ENCODE measurements at regions not wholly inside any gene's neighbourhood (a gene's known extent, or its start where the extent isn't known, plus 50 kb on each side); places are given as distances from the start of the nearest gene placed in this dataset.

GRCh38 chr16:66054095-66054494 lies 312.4 kb upstream of the CDH5 start:
- 77% methylated on average over 3 of the region's 4 CpGs for WGBS (ENCODE audit: insufficient coverage)
- no peaks in the 10 kb centered on the region for H3K36me3 ChIP-seq (ENCODE audit: control insufficient read depth in 2 of 2, extremely low read depth in 1 of 2, insufficient read depth in 1 of 2, low read length in 1 of 2)
- H3K4me3 Mint-ChIP-seq: no peak overlapping the region
- no peaks in the 10 kb centered on the region for H3K36me3 Mint-ChIP-seq
- no peaks in the 10 kb centered on the region for H3K4me1 Mint-ChIP-seq
- no peaks in the 10 kb centered on the region for H3K4me1 ChIP-seq (ENCODE audit: control insufficient read depth in 1 of 2, extremely low read depth in 1 of 2, insufficient read depth in 2 of 2, low read length in 2 of 2)
- H3K27me3 ChIP-seq (replicated peaks in 1 of 2; ENCODE audit: control insufficient read depth in 2 of 2, extremely low read depth in 1 of 2, insufficient read depth in 2 of 2, low read length in 1 of 2): peaks cover 0 to 3% of the 10 kb centered on the region in 2 experiments
- POLR2A ChIA-PET: no interaction called here
- ATAC-seq (replicated peaks in 1 of 4) (no peak), DNase-seq (no peak)
- H3K27ac Mint-ChIP-seq: no peak overlapping the region
- no peaks in the 10 kb centered on the region for H3K9me3 Mint-ChIP-seq
- H3K9me3 ChIP-seq: no peaks in the 10 kb centered on the region
- H3K4me3 ChIP-seq (ENCODE audit: control insufficient read depth in 1 of 2, extremely low read depth in 1 of 2, low read length in 1 of 2): no peak overlapping the region
- H3K27me3 Mint-ChIP-seq: peaks cover 2% of the 10 kb centered on the region in 2 donors
- H3K27ac ChIP-seq (ENCODE audit: low read length): no peak overlapping the region
- CTCF ChIA-PET: no interaction called here

GRCh38 chr16:66052745-66053144 lies 313.7 kb upstream of the CDH5 start:
- H3K27ac Mint-ChIP-seq: no peak overlapping the region
- H3K36me3 Mint-ChIP-seq: no peaks in the 10 kb centered on the region
- WGBS (ENCODE audit: insufficient coverage): no CpG with 5 or more reads among the region's 2 CpGs
- no peaks in the 10 kb centered on the region for H3K36me3 ChIP-seq (ENCODE audit: control insufficient read depth in 2 of 2, extremely low read depth in 1 of 2, insufficient read depth in 1 of 2, low read length in 1 of 2)
- DNase-seq (no peak), ATAC-seq (replicated peaks in 1 of 4) (no peak)
- H3K9me3 ChIP-seq: no peaks in the 10 kb centered on the region
- H3K4me1 ChIP-seq (ENCODE audit: control insufficient read depth in 1 of 2, extremely low read depth in 1 of 2, insufficient read depth in 2 of 2, low read length in 2 of 2): no peaks in the 10 kb centered on the region
- H3K4me1 Mint-ChIP-seq: no peaks in the 10 kb centered on the region
- no peak overlapping the region for H3K4me3 Mint-ChIP-seq
- ChIA-PET CTCF (no interaction called here), POLR2A (no interaction called here)
- H3K4me3 ChIP-seq (ENCODE audit: control insufficient read depth in 1 of 2, extremely low read depth in 1 of 2, low read length in 1 of 2): no peak overlapping the region
- no peaks in the 10 kb centered on the region for H3K27me3 Mint-ChIP-seq
- H3K27ac ChIP-seq (ENCODE audit: low read length): no peak overlapping the region
- peaks cover 0 to 3% of the 10 kb centered on the region in 2 experiments for H3K27me3 ChIP-seq (replicated peaks in 1 of 2; ENCODE audit: control insufficient read depth in 2 of 2, extremely low read depth in 1 of 2, insufficient read depth in 2 of 2, low read length in 1 of 2)
- H3K9me3 Mint-ChIP-seq: peaks cover 3 to 10% (median 5%) of the 10 kb centered on the region in 3 donors

GRCh38 chr16:66050991-66051390 lies 315.5 kb upstream of the CDH5 start:
- DNase-seq (no peak), ATAC-seq (replicated peaks in 1 of 4) (no peak)
- no peaks in the 10 kb centered on the region for H3K9me3 ChIP-seq
- Mint-ChIP-seq H3K4me1 (no peaks in the 10 kb centered on the region), H3K9me3 (peaks cover 3 to 10% (median 5%) of the 10 kb centered on the region in 3 donors), H3K36me3 (no peaks in the 10 kb centered on the region), H3K27me3 (peaks cover 0 to 1% of the 10 kb centered on the region in 2 donors), H3K27ac (no peak overlapping the region), H3K4me3 (no peak overlapping the region)
- WGBS (ENCODE audit: insufficient coverage): no CpG with 5 or more reads among the region's 2 CpGs
- no peak overlapping the region for H3K27ac ChIP-seq (ENCODE audit: low read length)
- no peaks in the 10 kb centered on the region for H3K4me1 ChIP-seq (ENCODE audit: control insufficient read depth in 1 of 2, extremely low read depth in 1 of 2, insufficient read depth in 2 of 2, low read length in 2 of 2)
- ChIA-PET POLR2A (no interaction called here), CTCF (no interaction called here)
- no peak overlapping the region for H3K4me3 ChIP-seq (ENCODE audit: control insufficient read depth in 1 of 2, extremely low read depth in 1 of 2, low read length in 1 of 2)
- peaks cover 0 to under 1% of the 10 kb centered on the region in 2 experiments for H3K27me3 ChIP-seq (replicated peaks in 1 of 2; ENCODE audit: control insufficient read depth in 2 of 2, extremely low read depth in 1 of 2, insufficient read depth in 2 of 2, low read length in 1 of 2)
- H3K36me3 ChIP-seq (ENCODE audit: control insufficient read depth in 2 of 2, extremely low read depth in 1 of 2, insufficient read depth in 1 of 2, low read length in 1 of 2): no peaks in the 10 kb centered on the region

- no peaks in the 10 kb centered on the region for H3K9me3 ChIP-seq
- no peak for DNase-seq
- Mint-ChIP-seq H3K4me3 (no peak overlapping the region), H3K27me3 (peaks cover 0 to 4% of the 10 kb centered on the region in 2 donors), H3K9me3 (peaks cover 3 to 10% (median 5%) of the 10 kb centered on the region in 3 donors), H3K27ac (no peak overlapping the region), H3K36me3 (no peaks in the 10 kb centered on the region), H3K4me1 (no peaks in the 10 kb centered on the region)
- ATAC-seq (replicated peaks in 1 of 4): no peak
- 61% methylated on average over 2 of the region's 4 CpGs for WGBS (ENCODE audit: insufficient coverage)
- ChIA-PET POLR2A (no interaction called here), CTCF (no interaction called here)
- no peaks in the 10 kb centered on the region for H3K36me3 ChIP-seq (ENCODE audit: control insufficient read depth in 2 of 2, extremely low read depth in 1 of 2, insufficient read depth in 1 of 2, low read length in 1 of 2)
- H3K4me1 ChIP-seq (ENCODE audit: control insufficient read depth in 1 of 2, extremely low read depth in 1 of 2, insufficient read depth in 2 of 2, low read length in 2 of 2): no peaks in the 10 kb centered on the region
- H3K4me3 ChIP-seq (ENCODE audit: control insufficient read depth in 1 of 2, extremely low read depth in 1 of 2, low read length in 1 of 2): no peak overlapping the region
- H3K27ac ChIP-seq (ENCODE audit: low read length): no peak overlapping the region
- no peaks in the 10 kb centered on the region for H3K27me3 ChIP-seq (replicated peaks in 1 of 2; ENCODE audit: control insufficient read depth in 2 of 2, extremely low read depth in 1 of 2, insufficient read depth in 2 of 2, low read length in 1 of 2)
These were observed 316.6 kb upstream of the CDH5 start for GRCh38 chr16:66049865-66050264.

GRCh38 chr16:66045626-66046025 lies 320.9 kb upstream of the CDH5 start:
- no peak for ATAC-seq (replicated peaks in 1 of 4)
- H3K36me3 Mint-ChIP-seq: no peaks in the 10 kb centered on the region
- Histone ChIP-seq H3K4me3 (ENCODE audit: control insufficient read depth in 1 of 2, extremely low read depth in 1 of 2, low read length in 1 of 2) (no peak overlapping the region), H3K4me1 (ENCODE audit: control insufficient read depth in 1 of 2, extremely low read depth in 1 of 2, insufficient read depth in 2 of 2, low read length in 2 of 2) (no peaks in the 10 kb centered on the region), H3K9me3 (no peaks in the 10 kb centered on the region), H3K27me3 (replicated peaks in 1 of 2; ENCODE audit: control insufficient read depth in 2 of 2, extremely low read depth in 1 of 2, insufficient read depth in 2 of 2, low read length in 1 of 2) (no peaks in the 10 kb centered on the region), H3K36me3 (ENCODE audit: control insufficient read depth in 2 of 2, extremely low read depth in 1 of 2, insufficient read depth in 1 of 2, low read length in 1 of 2) (no peaks in the 10 kb centered on the region), H3K27ac (ENCODE audit: low read length) (no peak overlapping the region)
- CTCF ChIA-PET: no interaction called here
- DNase-seq: no peak
- H3K9me3 Mint-ChIP-seq: peaks cover 3 to 10% (median 5%) of the 10 kb centered on the region in 3 donors
- H3K27ac Mint-ChIP-seq: no peak overlapping the region
- WGBS (ENCODE audit: insufficient coverage): 88% methylated on average over 1 of the region's 1 CpG
- no peak overlapping the region for H3K4me3 Mint-ChIP-seq
- POLR2A ChIA-PET: no interaction called here
- peaks cover 3 to 11% of the 10 kb centered on the region in 2 donors for H3K27me3 Mint-ChIP-seq
- H3K4me1 Mint-ChIP-seq: no peaks in the 10 kb centered on the region

GRCh38 chr16:66044556-66044955 lies 321.9 kb upstream of the CDH5 start:
- POLR2A ChIA-PET: no interaction called here
- Mint-ChIP-seq H3K27me3 (peaks cover 3 to 11% of the 10 kb centered on the region in 2 donors), H3K9me3 (peaks cover 3 to 10% (median 5%) of the 10 kb centered on the region in 3 donors), H3K27ac (no peak overlapping the region), H3K4me1 (no peaks in the 10 kb centered on the region), H3K36me3 (no peaks in the 10 kb centered on the region), H3K4me3 (no peak overlapping the region)
- Histone ChIP-seq H3K36me3 (ENCODE audit: control insufficient read depth in 2 of 2, extremely low read depth in 1 of 2, insufficient read depth in 1 of 2, low read length in 1 of 2) (no peaks in the 10 kb centered on the region), H3K9me3 (no peaks in the 10 kb centered on the region), H3K27ac (ENCODE audit: low read length) (no peak overlapping the region), H3K4me3 (ENCODE audit: control insufficient read depth in 1 of 2, extremely low read depth in 1 of 2, low read length in 1 of 2) (no peak overlapping the region), H3K27me3 (replicated peaks in 1 of 2; ENCODE audit: control insufficient read depth in 2 of 2, extremely low read depth in 1 of 2, insufficient read depth in 2 of 2, low read length in 1 of 2) (peaks cover 0 to 2% of the 10 kb centered on the region in 2 experiments), H3K4me1 (ENCODE audit: control insufficient read depth in 1 of 2, extremely low read depth in 1 of 2, insufficient read depth in 2 of 2, low read length in 2 of 2) (no peaks in the 10 kb centered on the region)
- ATAC-seq (replicated peaks in 1 of 4): no peak
- WGBS (ENCODE audit: insufficient coverage): 60% methylated on average over 1 of the region's 2 CpGs
- CTCF ChIA-PET: no interaction called here
- DNase-seq: no peak

GRCh38 chr16:66044089-66044488 lies 322.4 kb upstream of the CDH5 start:
- no peak overlapping the region for H3K4me3 ChIP-seq (ENCODE audit: control insufficient read depth in 1 of 2, extremely low read depth in 1 of 2, low read length in 1 of 2)
- no peaks in the 10 kb centered on the region for H3K9me3 ChIP-seq
- no peak overlapping the region for H3K27ac ChIP-seq (ENCODE audit: low read length)
- no peaks in the 10 kb centered on the region for H3K36me3 ChIP-seq (ENCODE audit: control insufficient read depth in 2 of 2, extremely low read depth in 1 of 2, insufficient read depth in 1 of 2, low read length in 1 of 2)
- Mint-ChIP-seq H3K27me3 (peaks cover 3 to 16% of the 10 kb centered on the region in 2 donors), H3K36me3 (no peaks in the 10 kb centered on the region), H3K4me3 (no peak overlapping the region), H3K4me1 (no peaks in the 10 kb centered on the region), H3K27ac (no peak overlapping the region), H3K9me3 (peaks cover 3 to 10% (median 5%) of the 10 kb centered on the region in 3 donors)
- H3K4me1 ChIP-seq (ENCODE audit: control insufficient read depth in 1 of 2, extremely low read depth in 1 of 2, insufficient read depth in 2 of 2, low read length in 2 of 2): no peaks in the 10 kb centered on the region
- peaks cover 0 to 6% of the 10 kb centered on the region in 2 experiments for H3K27me3 ChIP-seq (replicated peaks in 1 of 2; ENCODE audit: control insufficient read depth in 2 of 2, extremely low read depth in 1 of 2, insufficient read depth in 2 of 2, low read length in 1 of 2)
- DNase-seq (no peak), ATAC-seq (replicated peaks in 1 of 4) (no peak)
- ChIA-PET POLR2A (no interaction called here), CTCF (no interaction called here)
- WGBS (ENCODE audit: insufficient coverage): 88% methylated on average over 2 of the region's 3 CpGs

Data from T-cell (primary cell).